WERI-Rb-1 (cell line): ENCODE measurements at regions not wholly inside any gene's neighbourhood (a gene's known extent, or its start where the extent isn't known, plus 50 kb on each side); places are given as distances from the start of the nearest gene placed in this dataset.

ENCODE experiments used
- DNase-seq: peaks from one replicate; pipeline ENCODE4 v3.0.0-alpha.2; 2020
- H3K27ac ChIP-seq: fragments of 250-450 bp; sonication (Bioruptor Pico); 2 replicates; pipeline ENCODE4 v1.5.1; 2020; ENCODE audit warnings: mild to moderate bottlenecking, moderate library complexity
- H3K27me3 ChIP-seq: fragments of 250-450 bp; sonication (Bioruptor Pico); 2 replicates; pipeline ENCODE4 v1.5.1; 2021; ENCODE audit warnings: mild to moderate bottlenecking, low read depth, moderate library complexity; ENCODE audit not compliant: insufficient read depth, severe bottlenecking
- H3K36me3 ChIP-seq: fragments of 250-450 bp; sonication (Bioruptor Pico); 2 replicates; pipeline ENCODE4 v1.5.1; 2020; ENCODE audit warnings: mild to moderate bottlenecking, moderate library complexity
- H3K4me3 ChIP-seq: 2 replicates; pipeline ENCODE4 v1.5.1; 2011; ENCODE audit warnings: low read depth, mild to moderate bottlenecking, control low read depth, low read length
- H3K9me3 ChIP-seq: fragments of 250-450 bp; sonication (Bioruptor Pico); 2 replicates; pipeline ENCODE4 v1.5.1; 2021; ENCODE audit warnings: mild to moderate bottlenecking, moderate library complexity; ENCODE audit not compliant: severe bottlenecking
- CTCF ChIP-seq: IDR thresholded peaks from 2 replicates; pipeline ENCODE4 v1.5.1; 2011; ENCODE audit warnings: low read depth, mild to moderate bottlenecking, control low read depth, inconsistent platforms, low read length

DNA sequence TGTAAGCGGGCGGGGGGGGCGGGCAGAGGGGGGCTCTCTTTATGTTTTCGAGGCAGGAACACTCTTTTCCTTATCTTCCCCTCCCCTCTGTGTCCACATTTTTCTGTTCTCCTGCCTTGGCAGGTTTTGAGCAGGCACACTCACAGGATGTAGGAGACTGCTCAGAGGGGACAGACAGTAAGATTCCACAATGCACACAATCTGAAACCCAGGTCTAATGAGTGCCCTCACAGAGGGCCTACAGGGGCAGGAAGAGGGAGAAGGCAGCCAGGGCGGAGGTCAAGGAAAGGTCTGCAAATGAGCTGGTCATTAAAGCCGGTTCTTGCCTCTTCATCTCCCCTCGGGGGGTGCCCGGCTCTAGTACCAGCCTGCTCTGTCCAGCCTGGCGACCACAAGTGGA, 106.1 kb upstream of the ATP6AP2 start:
- no peak for TF ChIP-seq CTCF
- Histone ChIP-seq H3K27me3 (peaks cover 9% of the 10 kb centered on the region), H3K36me3 (no peaks in the 10 kb centered on the region), H3K27ac (no peak overlapping the region), H3K4me3 (no peak overlapping the region), H3K9me3 (no peaks in the 10 kb centered on the region)
- DNase-seq = no peak

GRCh38 chrX:40474205-40474626, 106.6 kb upstream of the ATP6AP2 start:
- no peak overlapping the region for H3K27ac ChIP-seq
- TF ChIP-seq CTCF = no peak
- peak overlapping the region; percentile 19 for H3K4me3 ChIP-seq
- no peaks in the 10 kb centered on the region for H3K9me3 ChIP-seq
- peaks cover 7% of the 10 kb centered on the region for H3K27me3 ChIP-seq
- no peaks in the 10 kb centered on the region for H3K36me3 ChIP-seq
- DNase-seq = peak; percentile 83

DNA sequence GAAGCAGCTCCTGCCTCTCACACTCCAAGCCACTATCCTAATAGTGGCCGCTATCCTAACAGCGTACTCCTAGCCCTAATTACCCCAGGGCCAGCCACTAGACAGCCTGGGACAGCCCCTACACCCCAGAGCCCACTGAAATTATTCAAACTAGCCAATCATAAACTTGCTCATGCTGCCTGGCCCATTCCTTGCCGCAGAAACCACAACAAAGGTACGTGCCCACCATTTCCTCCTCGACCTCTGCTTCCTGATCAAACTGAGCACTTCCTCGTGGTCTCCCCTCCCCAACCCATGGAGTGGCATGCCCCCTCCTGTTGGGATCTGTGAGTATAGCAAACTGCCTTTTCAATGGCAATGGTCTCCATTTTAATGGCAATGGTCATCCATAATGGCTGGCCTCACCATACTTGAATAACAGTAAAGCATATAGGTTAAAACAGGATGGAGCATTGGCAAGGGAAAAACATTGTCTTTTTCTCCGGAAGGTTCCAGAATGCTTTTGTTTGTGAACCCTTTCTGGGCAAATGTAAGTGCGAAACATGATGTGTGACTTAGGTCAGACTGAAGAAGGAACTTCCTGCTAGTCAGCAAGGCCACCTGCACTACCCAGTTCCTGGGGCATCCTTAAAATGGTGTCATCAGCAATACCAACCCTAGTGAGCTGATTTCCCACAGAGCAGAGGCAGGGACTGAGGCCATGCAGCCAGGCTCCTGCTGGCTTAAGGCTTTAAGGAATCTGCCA, 107.1 kb upstream of the ATP6AP2 start:
- no peaks in the 10 kb centered on the region for H3K9me3 ChIP-seq
- no peak overlapping the region for H3K27ac ChIP-seq
- peaks cover 7% of the 10 kb centered on the region for H3K27me3 ChIP-seq
- no peak for DNase-seq
- H3K36me3 ChIP-seq = no peaks in the 10 kb centered on the region
- no peak overlapping the region; the same call in 1 of the 2 replicates for H3K4me3 ChIP-seq
- TF ChIP-seq CTCF = no peak

GRCh38 chrX:40471965-40472648, 108.7 kb upstream of the ATP6AP2 start:
- H3K27me3 ChIP-seq = peaks cover 11% of the 10 kb centered on the region
- peak overlapping the region; percentile 41 for H3K27ac ChIP-seq
- peak overlapping the region; percentile 5; the same call in 1 of the 2 replicates for H3K4me3 ChIP-seq
- no peaks in the 10 kb centered on the region for H3K36me3 ChIP-seq
- TF ChIP-seq CTCF = peak; percentile 58
- peak; percentile 71 for DNase-seq
- no peaks in the 10 kb centered on the region for H3K9me3 ChIP-seq

DNA sequence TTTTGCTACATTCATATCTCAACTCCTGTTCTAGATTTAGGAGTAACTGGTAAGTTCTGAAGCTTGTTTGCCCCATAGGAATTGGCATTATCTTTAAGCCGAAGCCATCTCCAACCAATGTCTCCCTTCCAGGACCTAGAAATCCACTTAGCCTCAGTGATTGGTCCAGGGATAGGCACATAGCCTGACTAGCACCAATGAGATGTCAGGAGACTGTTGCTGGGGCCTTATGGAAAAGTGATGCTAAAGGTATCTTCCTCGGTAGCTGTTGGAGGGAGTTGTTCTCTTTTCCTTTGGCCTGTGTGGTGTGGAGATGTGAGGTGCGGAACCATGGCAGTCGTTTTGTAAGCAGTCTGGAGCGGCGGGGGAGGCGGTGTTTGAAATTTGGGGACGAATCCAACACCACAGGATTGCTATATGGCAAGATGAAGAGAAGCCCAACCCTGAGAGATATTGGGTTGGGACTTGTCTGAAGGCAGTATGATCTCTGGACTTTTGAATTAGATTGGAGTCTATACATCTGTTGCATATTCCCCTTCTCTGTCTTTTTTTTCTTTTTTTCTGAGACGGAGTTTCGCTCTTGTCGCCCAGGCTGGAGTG, 109.8 kb upstream of the ATP6AP2 start:
- peak; percentile 17 for DNase-seq
- TF ChIP-seq CTCF = no peak
- Histone ChIP-seq H3K27ac (no peak overlapping the region), H3K36me3 (no peaks in the 10 kb centered on the region), H3K4me3 (no peak overlapping the region), H3K9me3 (no peaks in the 10 kb centered on the region), H3K27me3 (peaks cover 8% of the 10 kb centered on the region)
